ENCODE measurements at regions not wholly inside any gene's neighbourhood (a gene's known extent, or its start where the extent isn't known, plus 50 kb on each side); places are given as distances from the start of the nearest gene placed in this dataset.

DNA sequence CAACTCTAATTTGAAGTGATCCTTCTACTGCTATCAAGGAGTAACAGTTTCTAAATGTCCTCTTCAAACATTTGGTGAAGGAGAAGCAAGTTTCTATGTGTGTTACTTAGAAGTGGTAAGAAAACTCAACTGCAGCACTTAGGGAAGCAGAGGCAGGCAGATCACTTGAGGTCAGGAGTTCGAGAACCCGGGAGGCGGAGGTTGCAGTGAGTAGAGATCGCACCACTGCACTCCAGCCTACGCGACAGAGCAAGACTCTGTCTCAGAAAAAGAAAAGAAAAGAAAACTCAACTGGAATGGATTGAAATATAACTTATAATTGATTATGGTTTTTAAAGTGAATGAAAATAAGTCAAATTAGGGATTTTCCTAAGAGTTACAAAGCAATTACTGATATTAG, 169.7 kb upstream of the ATP2B1 start:
- TF ChIP-seq, protein P1, sequence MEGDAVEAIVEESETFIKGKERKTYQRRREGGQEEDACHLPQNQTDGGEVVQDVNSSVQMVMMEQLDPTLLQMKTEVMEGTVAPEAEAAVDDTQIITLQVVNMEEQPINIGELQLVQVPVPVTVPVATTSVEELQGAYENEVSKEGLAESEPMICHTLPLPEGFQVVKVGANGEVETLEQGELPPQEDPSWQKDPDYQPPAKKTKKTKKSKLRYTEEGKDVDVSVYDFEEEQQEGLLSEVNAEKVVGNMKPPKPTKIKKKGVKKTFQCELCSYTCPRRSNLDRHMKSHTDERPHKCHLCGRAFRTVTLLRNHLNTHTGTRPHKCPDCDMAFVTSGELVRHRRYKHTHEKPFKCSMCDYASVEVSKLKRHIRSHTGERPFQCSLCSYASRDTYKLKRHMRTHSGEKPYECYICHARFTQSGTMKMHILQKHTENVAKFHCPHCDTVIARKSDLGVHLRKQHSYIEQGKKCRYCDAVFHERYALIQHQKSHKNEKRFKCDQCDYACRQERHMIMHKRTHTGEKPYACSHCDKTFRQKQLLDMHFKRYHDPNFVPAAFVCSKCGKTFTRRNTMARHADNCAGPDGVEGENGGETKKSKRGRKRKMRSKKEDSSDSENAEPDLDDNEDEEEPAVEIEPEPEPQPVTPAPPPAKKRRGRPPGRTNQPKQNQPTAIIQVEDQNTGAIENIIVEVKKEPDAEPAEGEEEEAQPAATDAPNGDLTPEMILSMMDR (IDR thresholded peaks at IDR 0.05; ENCODE audit: control extremely low read depth, extremely low read depth, low read depth, missing control alignments): no peak
- DNase-seq (ENCODE audit: extremely low spot score): no peak
- ChIA-PET CTCF (no interaction called here), POLR2A (no interaction called here)

DNA sequence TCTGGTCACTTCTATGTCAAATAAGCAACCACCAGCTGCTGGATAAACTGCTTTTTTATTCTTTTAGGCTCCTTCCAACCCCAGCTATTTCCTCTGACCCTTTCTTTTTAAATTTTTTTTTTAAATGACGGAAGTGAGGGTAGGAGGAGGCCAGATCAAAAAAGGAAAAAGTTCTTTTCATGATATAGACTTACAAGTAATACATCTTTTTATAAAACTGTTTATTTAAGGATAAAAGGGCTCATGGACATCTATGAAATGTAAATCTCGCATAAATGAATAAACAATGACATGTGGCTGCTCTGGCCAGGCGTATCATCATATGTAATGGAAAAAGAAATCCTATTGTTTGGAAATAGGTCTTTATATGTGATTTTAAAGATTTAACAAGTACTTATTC, 169.0 kb upstream of the ATP2B1 start:
- ChIA-PET POLR2A (no interaction called here), CTCF (no interaction called here)
- no peak for DNase-seq (ENCODE audit: extremely low spot score)
- TF ChIP-seq, protein P1 (IDR thresholded peaks at IDR 0.05; ENCODE audit: control extremely low read depth, extremely low read depth, low read depth, missing control alignments): no peak

DNA sequence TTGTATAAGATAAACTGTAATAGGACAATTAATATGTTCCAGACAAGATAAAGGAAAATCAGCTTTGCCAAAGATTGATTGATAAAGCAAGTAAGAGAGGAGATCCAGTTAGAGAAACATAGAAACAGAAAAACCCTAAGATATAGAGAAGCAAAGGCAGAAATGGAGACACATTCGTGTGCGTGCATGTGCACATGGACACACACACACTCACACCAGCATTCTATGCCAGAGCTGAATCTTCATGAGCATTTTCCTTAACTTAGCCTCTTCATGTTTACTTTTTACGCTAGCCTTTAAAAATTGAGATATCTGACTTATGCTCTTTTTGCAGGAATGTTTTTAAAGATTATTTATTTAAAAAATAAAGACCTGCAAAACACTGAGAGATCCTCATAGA, 168.5 kb upstream of the ATP2B1 start:
- TF ChIP-seq, protein P1 (IDR thresholded peaks at IDR 0.05; ENCODE audit: control extremely low read depth, extremely low read depth, low read depth, missing control alignments): no peak

DNA sequence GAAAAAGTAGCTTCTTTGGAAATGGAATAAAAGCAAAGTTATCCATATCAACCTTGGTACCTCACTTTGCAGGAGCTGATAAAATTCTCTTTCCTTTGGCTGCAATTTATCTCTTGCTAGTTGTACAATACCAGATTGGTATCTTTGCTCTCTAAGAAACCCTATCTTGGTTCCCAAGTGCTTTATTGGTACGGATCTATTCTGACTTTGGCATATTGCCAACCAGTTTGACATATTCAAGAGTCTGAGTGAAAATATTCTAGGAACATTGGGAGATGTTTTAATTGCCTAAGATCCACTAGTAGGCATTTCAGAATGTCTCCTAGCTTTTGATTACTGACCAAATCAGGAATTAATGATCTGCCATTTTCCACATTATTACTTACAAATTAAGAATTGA, 167.2 kb upstream of the ATP2B1 start:
- TF ChIP-seq, protein P1 (IDR thresholded peaks at IDR 0.05; ENCODE audit: control extremely low read depth, extremely low read depth, low read depth, missing control alignments): no peak
- no peak for DNase-seq (ENCODE audit: extremely low spot score)
- ChIA-PET CTCF (interaction anchor here (1.0 kb wide), 1 partner anchor 9 kb away, joined by 3 read pairs; no protein-coding TSS in a partner anchor), POLR2A (no interaction called here)

More for the DNA sequence above, 168.5 kb upstream of the ATP2B1 start:
- no peak for DNase-seq (ENCODE audit: extremely low spot score)
- POLR2A ChIA-PET: no interaction called here
- CTCF ChIA-PET: no interaction called here

DNA sequence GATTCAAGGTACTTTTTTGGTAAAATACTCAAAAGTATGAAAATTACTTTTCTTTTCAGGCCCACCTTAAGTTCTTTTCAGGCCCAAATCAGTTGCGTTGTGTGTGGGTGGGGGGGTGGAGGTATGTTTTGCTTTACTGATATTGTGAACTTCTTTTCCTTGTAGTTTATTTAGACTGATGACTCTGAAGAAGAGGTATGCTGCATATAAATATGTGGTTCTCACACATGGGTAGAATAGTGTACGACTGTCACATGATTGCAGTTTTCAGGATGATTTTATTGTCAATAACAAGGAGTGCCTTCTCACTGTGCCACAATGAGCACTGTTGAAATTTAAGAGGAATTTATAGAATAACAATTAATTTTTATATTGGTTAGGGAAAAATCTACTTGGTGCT, 166.6 kb upstream of the ATP2B1 start:
- no peak for DNase-seq (ENCODE audit: extremely low spot score)
- POLR2A ChIA-PET: no interaction called here
- CTCF ChIA-PET: no interaction called here
- TF ChIP-seq, protein P1 (IDR thresholded peaks at IDR 0.05; ENCODE audit: control extremely low read depth, extremely low read depth, low read depth, missing control alignments): no peak

DNA sequence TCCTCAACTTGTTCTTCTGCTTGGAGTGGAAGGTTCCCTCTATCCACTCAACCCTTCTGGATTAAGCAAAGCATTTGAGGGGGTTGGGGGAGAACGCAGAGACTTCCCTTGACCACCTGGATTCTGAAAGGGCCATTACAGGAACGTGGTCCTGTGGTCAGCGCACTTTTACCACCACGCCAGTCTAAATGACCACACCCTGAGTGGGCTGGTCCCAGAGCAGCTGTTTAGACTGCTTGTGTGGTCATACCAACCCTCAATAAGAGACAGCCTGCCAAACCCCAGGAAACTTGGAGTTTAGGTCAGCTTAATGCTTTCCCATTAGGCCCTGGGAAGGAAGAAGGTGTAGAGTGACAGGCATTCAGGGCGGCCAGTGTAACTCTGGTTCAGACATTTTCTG, 165.5 kb upstream of the ATP2B1 start:
- CTCF ChIA-PET: interaction anchor here (1.0 to 1.9 kb wide), 3 partner anchors 10 to 164 kb away, joined by 3 to 6 read pairs (median 3); no protein-coding TSS in a partner anchor
- no peak for DNase-seq (ENCODE audit: extremely low spot score)
- TF ChIP-seq, protein P1 (IDR thresholded peaks at IDR 0.05; ENCODE audit: control extremely low read depth, extremely low read depth, low read depth, missing control alignments): no peak
- POLR2A ChIA-PET: no interaction called here

DNA sequence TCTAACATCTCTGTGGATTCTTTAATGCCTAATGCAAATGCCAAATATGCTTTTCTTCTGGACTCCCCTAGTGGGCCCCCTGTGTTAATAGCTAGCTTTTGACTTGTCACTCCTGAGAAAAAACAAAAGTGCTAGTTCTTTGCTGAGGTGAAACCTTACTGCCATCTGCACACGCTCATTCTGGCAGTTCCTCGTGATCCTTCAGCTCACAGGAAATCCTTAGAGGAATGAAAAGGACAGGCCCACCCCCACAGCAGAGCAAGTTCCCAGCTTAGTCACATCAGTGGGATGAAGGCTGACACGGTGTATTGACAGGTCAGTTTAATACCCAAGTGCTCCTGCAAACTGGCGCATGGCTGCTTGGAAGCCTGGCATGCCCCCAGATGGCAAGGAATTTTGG, 165.1 kb upstream of the ATP2B1 start:
- ChIA-PET CTCF (interaction anchor here (1.0 to 1.9 kb wide), 3 partner anchors 10 to 164 kb away, joined by 3 to 6 read pairs (median 3); no protein-coding TSS in a partner anchor), POLR2A (no interaction called here)
- DNase-seq (ENCODE audit: extremely low spot score): no peak
- TF ChIP-seq, protein P1 (IDR thresholded peaks at IDR 0.05; ENCODE audit: control extremely low read depth, extremely low read depth, low read depth, missing control alignments): no peak

Data from GM10248 (cell line).